NK-92 treated with Interleukin-12 subunit alpha and Interleukin-12 subunit beta, amount 100 ng/mL, for 24 hours (cell line): ENCODE measurements at regions not wholly inside any gene's neighbourhood (a gene's known extent, or its start where the extent isn't known, plus 50 kb on each side); places are given as distances from the start of the nearest gene placed in this dataset.
"Not testable (repeated sequence)": the region's sequence is repeated elsewhere in the genome, so short reads cannot be mapped to it uniquely, and the experiment has no call there.

ENCODE experiments used
- DNase-seq: peaks from one replicate; lab custom pipeline; 2025; lab: John Stamatoyannopoulos, UW

- DNase-seq = no peak
Observed at GRCh38 chr2:8144131-8144631, 537.7 kb upstream of the ID2 start.

GRCh38 chr2:8144785-8145184 lies 537.1 kb upstream of the ID2 start:
- no peak for DNase-seq

DNA sequence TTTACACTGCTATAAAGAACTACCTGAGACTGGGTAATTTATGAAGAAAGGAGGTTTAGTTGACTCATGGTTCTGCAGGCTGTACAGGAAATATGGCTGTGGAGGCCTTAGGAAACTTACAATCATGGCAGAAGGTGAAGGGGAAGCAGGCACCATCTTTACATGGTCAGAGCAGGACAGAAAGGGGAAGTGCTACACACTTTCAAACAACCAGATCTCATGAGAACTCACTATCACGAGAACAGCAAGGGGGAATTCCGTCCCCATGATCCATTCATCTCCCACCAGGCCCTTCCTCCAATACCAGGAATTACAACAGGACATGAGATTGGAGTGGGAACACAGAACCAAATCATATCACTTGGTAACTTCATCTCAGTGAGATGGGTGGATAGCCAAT lies 536.5 kb upstream of the ID2 start:
- DNase-seq = not testable (repeated sequence)

GRCh38 chr2:8146132-8147005 lies 535.5 kb upstream of the ID2 start:
- no peak for DNase-seq

GRCh38 chr2:8148260-8149006 lies 533.4 kb upstream of the ID2 start:
- no peak for DNase-seq

GRCh38 chr2:8149007-8149405 lies 532.9 kb upstream of the ID2 start:
- no peak for DNase-seq

- no peak for DNase-seq
Observed at GRCh38 chr2:8149985-8150539, 531.8 kb upstream of the ID2 start.

DNA sequence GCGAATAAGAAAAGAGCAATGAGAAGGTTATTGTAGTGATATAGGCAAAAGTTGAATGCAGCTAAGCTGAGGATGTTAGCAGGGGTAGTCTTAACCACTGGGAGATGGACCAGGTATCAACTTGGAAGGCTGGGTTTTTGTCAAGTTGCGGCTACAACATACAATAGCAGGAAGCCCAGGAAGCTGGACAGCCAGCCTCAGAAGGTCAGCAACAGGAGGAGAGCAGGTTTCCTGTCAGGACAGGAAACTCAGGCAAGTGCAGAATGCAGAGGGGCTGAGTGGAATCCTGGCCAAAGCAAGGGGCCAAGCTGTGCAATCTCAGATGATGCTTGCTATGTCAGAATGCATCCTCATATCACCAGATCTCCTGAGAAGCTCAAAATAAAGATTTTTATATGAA lies 530.0 kb upstream of the ID2 start:
- no peak for DNase-seq

GRCh38 chr2:8152392-8153257 lies 529.2 kb upstream of the ID2 start:
- no peak for DNase-seq

DNA sequence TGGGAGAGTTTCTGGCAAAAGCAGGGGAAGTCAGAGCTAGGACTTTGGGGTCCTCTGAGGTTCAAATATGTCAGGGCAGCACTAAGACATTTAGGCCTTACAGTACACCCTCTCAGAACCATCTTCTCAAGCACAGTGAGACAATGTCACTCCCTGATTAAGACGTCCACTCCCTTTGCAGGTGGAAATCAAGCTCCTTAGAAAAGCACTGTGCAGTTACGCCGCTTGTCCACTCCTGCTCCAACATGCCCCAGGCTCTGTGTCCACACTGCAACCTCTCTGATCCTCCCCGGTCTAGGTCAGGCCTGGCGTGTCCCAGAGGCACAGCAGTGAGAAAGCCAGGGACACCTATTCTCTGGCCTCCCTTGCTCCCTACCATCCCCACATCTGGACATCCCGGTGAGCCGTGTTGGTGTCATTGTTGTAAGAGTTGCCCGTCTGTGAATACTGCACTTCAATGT lies 528.6 kb upstream of the ID2 start:
- no peak for DNase-seq

GRCh38 chr2:8154270-8154669 lies 527.6 kb upstream of the ID2 start:
- no peak for DNase-seq

GRCh38 chr2:8154936-8155335 lies 526.9 kb upstream of the ID2 start:
- no peak for DNase-seq

GRCh38 chr2:8157621-8158430 lies 524.0 kb upstream of the ID2 start:
- DNase-seq = no peak

DNA sequence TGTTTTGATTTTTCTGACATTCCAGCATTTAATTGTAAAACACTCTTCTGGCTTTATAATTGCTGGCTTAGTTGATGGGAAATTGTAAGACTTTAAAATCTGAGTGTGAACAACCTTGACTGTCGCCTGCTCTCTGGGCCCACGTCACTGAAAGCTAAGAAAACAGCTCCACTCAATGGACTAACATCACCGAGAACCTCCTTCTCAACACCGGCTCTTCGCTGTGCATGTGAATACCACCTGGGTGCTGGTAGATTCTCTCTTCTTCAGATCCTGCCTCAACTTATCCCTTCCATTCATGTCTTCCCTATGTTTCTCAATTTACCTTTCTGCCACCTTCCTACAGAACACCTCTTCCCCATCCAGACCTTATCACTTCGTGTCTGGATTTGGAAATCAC lies 523.1 kb upstream of the ID2 start:
- no peak for DNase-seq

DNA sequence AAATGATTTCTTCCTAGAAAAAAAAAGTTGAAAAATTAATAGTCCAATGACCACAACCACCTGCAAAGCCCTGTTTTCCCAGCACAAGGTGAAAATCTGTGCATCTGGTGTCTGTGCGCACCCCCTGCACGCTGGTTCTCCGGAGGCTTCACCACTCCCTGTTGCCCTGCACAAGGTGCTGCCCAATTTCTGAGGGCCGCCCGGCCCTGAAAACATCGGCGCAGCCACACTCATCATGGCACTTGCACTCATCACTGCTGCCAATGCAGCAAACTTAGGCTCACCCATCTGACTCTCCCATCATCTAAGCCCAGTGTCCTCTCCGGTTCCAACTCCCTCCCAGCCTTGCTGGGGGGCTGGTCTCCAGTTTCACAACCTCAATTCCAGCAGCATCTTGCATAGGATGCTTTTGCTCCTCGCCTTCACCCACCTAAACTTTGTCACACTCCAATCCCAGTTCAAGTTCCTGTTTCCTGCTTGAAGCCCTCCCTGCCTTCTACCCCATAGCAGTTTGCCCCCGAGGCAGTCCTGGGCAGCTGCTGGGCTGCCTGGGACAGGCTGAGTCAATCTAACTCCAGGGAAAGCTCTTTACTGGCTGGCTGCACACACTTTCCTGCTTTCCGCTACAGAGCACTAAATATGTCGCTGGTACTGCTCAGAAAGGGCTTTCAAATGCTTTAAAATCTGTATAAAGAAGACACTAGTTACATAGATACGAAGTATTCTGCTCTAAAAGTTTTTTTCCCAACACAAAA lies 522.5 kb upstream of the ID2 start:
- no peak for DNase-seq

DNA sequence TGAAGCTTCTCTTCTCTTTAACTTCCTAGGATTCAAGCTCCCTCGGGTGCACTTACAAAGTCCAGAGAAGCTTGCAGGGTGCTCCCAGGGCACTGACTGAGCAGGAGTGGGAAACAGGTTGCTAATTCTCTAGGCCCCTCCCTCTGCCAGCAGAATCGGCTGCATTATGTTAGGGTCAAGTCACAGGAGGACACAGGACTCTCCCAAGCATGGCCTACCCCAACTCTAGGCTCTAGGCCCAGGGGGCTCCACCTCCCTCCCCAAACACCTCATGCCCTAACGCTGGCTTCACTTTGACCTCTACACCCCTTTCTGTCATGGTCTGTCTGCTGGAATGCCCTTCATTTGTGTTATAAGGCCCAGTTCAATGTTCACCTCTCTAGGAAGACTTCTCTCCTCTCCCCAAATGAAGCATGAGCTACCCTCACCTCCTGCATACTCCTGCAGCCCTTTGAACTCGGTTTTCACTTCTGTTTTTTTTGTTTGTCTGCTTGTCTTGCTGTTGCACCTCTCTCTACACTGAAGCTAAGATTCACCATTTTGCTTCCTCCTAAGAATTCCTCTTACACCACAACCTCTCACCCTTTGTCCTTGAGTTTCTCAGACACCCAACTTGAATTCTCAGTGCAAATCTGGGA lies 521.8 kb upstream of the ID2 start:
- no peak for DNase-seq

DNA sequence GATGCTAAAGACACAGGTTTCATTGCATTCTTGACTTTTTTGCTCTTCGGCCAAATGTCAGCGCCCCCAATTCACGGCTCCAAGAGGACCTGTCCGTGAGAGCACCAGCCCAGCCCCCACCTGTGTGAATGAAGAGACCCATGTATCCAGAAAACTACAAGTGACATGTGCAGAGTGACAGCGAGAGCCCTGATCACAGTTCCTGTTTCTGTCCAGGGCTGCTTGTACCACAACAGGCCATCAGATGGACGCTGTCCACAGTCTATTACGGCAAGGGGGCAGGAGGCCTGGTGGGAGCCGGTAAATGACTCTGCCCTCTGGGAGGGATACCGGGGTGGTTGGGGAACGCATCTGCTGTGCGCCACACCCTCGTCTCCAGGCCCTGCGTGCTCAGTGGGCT lies 520.9 kb upstream of the ID2 start:
- no peak for DNase-seq

DNA sequence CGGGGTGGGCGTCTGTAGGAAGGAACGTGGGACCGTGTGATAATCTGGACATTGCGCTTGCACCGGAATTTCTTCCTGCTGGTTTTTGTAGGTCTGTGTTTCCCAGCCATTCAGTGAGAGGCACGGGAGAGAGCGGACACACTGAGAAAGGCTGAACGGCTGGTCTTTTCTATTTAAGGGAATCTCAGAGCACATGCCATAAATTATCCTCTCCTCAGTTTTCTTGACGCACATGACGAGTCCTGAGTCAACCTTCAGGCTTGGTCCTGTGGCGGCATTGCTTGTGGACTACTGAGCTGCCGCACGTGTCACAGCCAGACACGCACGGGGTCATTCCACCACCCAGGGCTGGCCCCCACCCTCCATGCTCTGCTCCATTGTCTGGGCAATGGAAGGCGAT lies 519.3 kb upstream of the ID2 start:
- no peak for DNase-seq

DNA sequence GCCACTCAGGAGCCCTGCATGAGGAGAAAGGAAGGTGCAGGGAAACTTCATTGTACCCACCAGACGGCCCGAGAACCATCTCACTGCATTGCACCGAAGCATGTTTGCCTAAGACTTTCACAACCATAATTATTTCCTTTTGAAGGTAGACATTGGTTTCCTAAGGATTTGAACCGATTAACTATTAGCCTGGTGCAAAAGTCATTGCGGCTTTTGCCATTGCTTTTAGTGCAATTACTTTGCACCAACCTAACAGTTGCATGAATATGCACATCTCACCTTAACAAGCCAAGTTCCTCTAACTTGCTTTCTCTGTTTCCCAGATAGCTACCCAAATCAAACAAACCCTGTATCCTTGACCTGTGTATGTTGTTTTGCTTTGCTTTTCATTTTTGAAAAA lies 516.3 kb upstream of the ID2 start:
- no peak for DNase-seq
